HG02970 (cell line): ENCODE measurements at regions not wholly inside any gene's neighbourhood (a gene's known extent, or its start where the extent isn't known, plus 50 kb on each side); places are given as distances from the start of the nearest gene placed in this dataset.

Experiments
- ATAC-seq: cut with Tn5 transposase; IDR thresholded peaks from one replicate; pipeline ENCODE4 v1.9.1; 2021; ENCODE audit warnings: mild to moderate bottlenecking, moderate library complexity, moderate number of reproducible peaks; ENCODE audit not compliant: unreplicated experiment, low FRiP score

GRCh38 chr1:94708299-94708685 is 111.9 kb upstream of the SLC44A3 start:
- ATAC-seq, result no peak

GRCh38 chr1:94707321-94708298 is 112.5 kb upstream of the SLC44A3 start:
- ATAC-seq, result no peak

GRCh38 chr1:94702442-94702815 is 117.7 kb upstream of the SLC44A3 start:
- ATAC-seq, result no peak

GRCh38 chr1:94701796-94702441 is 118.2 kb upstream of the SLC44A3 start:
- ATAC-seq, result no peak

GRCh38 chr1:94698759-94699502 is 121.2 kb upstream of the SLC44A3 start:
- ATAC-seq, result no peak

- no peak for ATAC-seq
These were observed 121.8 kb upstream of the SLC44A3 start for GRCh38 chr1:94698356-94698755.

- ATAC-seq, result no peak
These were observed 122.3 kb upstream of the SLC44A3 start for GRCh38 chr1:94697839-94698238.

- ATAC-seq, result no peak
These were observed 125.8 kb upstream of the SLC44A3 start for GRCh38 chr1:94694226-94694915.

- no peak for ATAC-seq
These were observed 126.7 kb upstream of the SLC44A3 start for GRCh38 chr1:94693435-94693834.

- no peak for ATAC-seq
These were observed 127.1 kb upstream of the SLC44A3 start for GRCh38 chr1:94693029-94693428.

GRCh38 chr1:94688646-94689045 is 131.5 kb upstream of the SLC44A3 start:
- no peak for ATAC-seq

GRCh38 chr1:94686882-94687281 is 133.3 kb upstream of the SLC44A3 start:
- no peak for ATAC-seq

GRCh38 chr1:94684690-94685250 is 135.4 kb upstream of the SLC44A3 start:
- ATAC-seq, result no peak

GRCh38 chr1:94683886-94684285 is 136.3 kb upstream of the SLC44A3 start:
- no peak for ATAC-seq

GRCh38 chr1:94680039-94680377 is 138.4 kb upstream of the F3 start:
- no peak for ATAC-seq

GRCh38 chr1:94679332-94680038 is 137.9 kb upstream of the F3 start:
- no peak for ATAC-seq

GRCh38 chr1:94678202-94678848 is 136.8 kb upstream of the F3 start:
- ATAC-seq, result no peak

- no peak for ATAC-seq
These were observed 136.2 kb upstream of the F3 start for GRCh38 chr1:94677714-94678113.

- ATAC-seq, result no peak
These were observed 135.5 kb upstream of the F3 start for GRCh38 chr1:94677087-94677486.
